ENCODE measurements at regions not wholly inside any gene's neighbourhood (a gene's known extent, or its start where the extent isn't known, plus 50 kb on each side); places are given as distances from the start of the nearest gene placed in this dataset.

GRCh38 chr17:74059479-74060240, 143.8 kb upstream of the RPL38 start:
- Histone ChIP-seq H3K9ac (no peak overlapping the region), H3K27me3 (peaks cover 22% of the 10 kb centered on the region), H3K4me2 (no peak overlapping the region), H3K4me3 (no peak overlapping the region), H3F3A (ENCODE audit: low read depth) (no peaks in the 10 kb centered on the region), H3K36me3 (no peaks in the 10 kb centered on the region), H3K4me1 (peaks cover 8% of the 10 kb centered on the region), H2AFZ (replicated peaks) (no peak overlapping the region), H3K9me3 (ENCODE audit: low read depth) (no peaks in the 10 kb centered on the region), H3K27ac (no peak overlapping the region), H3K79me2 (ENCODE audit: low read depth) (no peaks in the 10 kb centered on the region), H4K20me1 (ENCODE audit: low read depth) (no peaks in the 10 kb centered on the region)
- Mint-ChIP-seq H3K36me3 (no peaks in the 10 kb centered on the region), H3K27me3 (ENCODE audit: insufficient read depth, low read depth) (peaks cover 9% of the 10 kb centered on the region), H3K4me1 (peaks cover 34% of the 10 kb centered on the region), H3K4me3 (peak overlapping the region; percentile 48), H3K27ac (peak overlapping the region; percentile 10), H3K9me3 (peaks cover 3% of the 10 kb centered on the region)
- DNase-seq (ENCODE audit: low spot score) = no peak
- no peak for TF ChIP-seq CTCF (IDR thresholded peaks at IDR 0.05)
- TF ChIP-seq EZH2phosphoT487 (IDR thresholded peaks at IDR 0.05) = no peak
- no peak for TF ChIP-seq EZH2 (IDR thresholded peaks at IDR 0.05)

GRCh38 chr17:74061758-74062157, 141.7 kb upstream of the RPL38 start:
- no peaks in the 10 kb centered on the region for H3K79me2 ChIP-seq (ENCODE audit: low read depth)
- H3K4me3 ChIP-seq = no peak overlapping the region
- no peak overlapping the region for H3K4me3 Mint-ChIP-seq
- H3K36me3 Mint-ChIP-seq = no peaks in the 10 kb centered on the region
- DNase-seq (ENCODE audit: low spot score) = no peak
- peaks cover 3% of the 10 kb centered on the region for H3K9me3 Mint-ChIP-seq
- peaks cover 14% of the 10 kb centered on the region for H3K27me3 Mint-ChIP-seq (ENCODE audit: insufficient read depth, low read depth)
- H3F3A ChIP-seq (ENCODE audit: low read depth) = no peaks in the 10 kb centered on the region
- no peaks in the 10 kb centered on the region for H4K20me1 ChIP-seq (ENCODE audit: low read depth)
- H3K9me3 ChIP-seq (ENCODE audit: low read depth) = no peaks in the 10 kb centered on the region
- H3K27ac ChIP-seq = no peak overlapping the region
- H3K4me2 ChIP-seq = no peak overlapping the region
- no peaks in the 10 kb centered on the region for H3K4me1 ChIP-seq
- H2AFZ ChIP-seq (replicated peaks) = no peak overlapping the region
- TF ChIP-seq EZH2phosphoT487 (IDR thresholded peaks at IDR 0.05) (no peak), CTCF (IDR thresholded peaks at IDR 0.05) (no peak), EZH2 (IDR thresholded peaks at IDR 0.05) (no peak)
- peak overlapping the region; percentile 11 for H3K27ac Mint-ChIP-seq
- no peaks in the 10 kb centered on the region for H3K36me3 ChIP-seq
- H3K9ac ChIP-seq = no peak overlapping the region
- peaks cover 28% of the 10 kb centered on the region for H3K4me1 Mint-ChIP-seq
- peaks cover 9% of the 10 kb centered on the region for H3K27me3 ChIP-seq

GRCh38 chr17:74062234-74062633, 141.2 kb upstream of the RPL38 start:
- Mint-ChIP-seq H3K27ac (no peak overlapping the region), H3K36me3 (no peaks in the 10 kb centered on the region), H3K4me1 (peaks cover 27% of the 10 kb centered on the region), H3K4me3 (no peak overlapping the region), H3K9me3 (peaks cover 3% of the 10 kb centered on the region), H3K27me3 (ENCODE audit: insufficient read depth, low read depth) (peaks cover 14% of the 10 kb centered on the region)
- Histone ChIP-seq H3K79me2 (ENCODE audit: low read depth) (no peaks in the 10 kb centered on the region), H2AFZ (replicated peaks) (no peak overlapping the region), H3K9me3 (ENCODE audit: low read depth) (no peaks in the 10 kb centered on the region), H3F3A (ENCODE audit: low read depth) (no peaks in the 10 kb centered on the region), H3K9ac (no peak overlapping the region), H3K4me1 (no peaks in the 10 kb centered on the region), H3K27me3 (peaks cover 6% of the 10 kb centered on the region), H3K36me3 (no peaks in the 10 kb centered on the region), H3K4me2 (no peak overlapping the region), H3K27ac (no peak overlapping the region), H4K20me1 (ENCODE audit: low read depth) (no peaks in the 10 kb centered on the region), H3K4me3 (no peak overlapping the region)
- TF ChIP-seq EZH2phosphoT487 (IDR thresholded peaks at IDR 0.05) (no peak), EZH2 (IDR thresholded peaks at IDR 0.05) (no peak), CTCF (IDR thresholded peaks at IDR 0.05) (peak; percentile 10)
- no peak for DNase-seq (ENCODE audit: low spot score)

Data from neural progenitor cell (in vitro differentiated cells).